GM18868 (cell line): ENCODE measurements at regions not wholly inside any gene's neighbourhood (a gene's known extent, or its start where the extent isn't known, plus 50 kb on each side); places are given as distances from the start of the nearest gene placed in this dataset.
A peak's percentile ranks its signal among the peaks of the same experiment; 100 is the strongest.

Experiments
- ATAC-seq: cut with Tn5 transposase; IDR thresholded peaks from one replicate; pipeline ENCODE4 v1.9.1; 2021; ENCODE audit warnings: mild to moderate bottlenecking, moderate library complexity; ENCODE audit not compliant: unreplicated experiment

DNA sequence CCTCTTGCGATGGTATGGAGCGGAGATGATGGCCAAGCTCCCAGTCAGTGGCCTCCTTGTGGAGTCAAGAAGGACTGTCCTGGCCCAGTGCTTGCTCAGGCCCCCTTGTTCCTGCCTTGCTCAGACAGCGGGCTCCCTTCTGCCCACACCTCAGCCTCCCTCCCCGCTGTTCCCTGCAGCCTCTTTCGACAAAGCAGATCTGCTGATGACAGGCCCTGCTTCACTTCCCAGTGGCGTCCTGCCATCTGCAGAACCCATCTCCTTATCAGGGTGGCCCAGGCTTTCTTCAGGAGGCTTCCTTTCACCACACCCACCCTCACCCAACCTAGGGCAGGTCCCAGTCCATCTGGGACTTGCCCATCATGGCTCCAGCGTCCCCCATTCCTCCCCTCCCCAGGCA, 80.0 kb downstream of the CLDN34 start:
- ATAC-seq = no peak

DNA sequence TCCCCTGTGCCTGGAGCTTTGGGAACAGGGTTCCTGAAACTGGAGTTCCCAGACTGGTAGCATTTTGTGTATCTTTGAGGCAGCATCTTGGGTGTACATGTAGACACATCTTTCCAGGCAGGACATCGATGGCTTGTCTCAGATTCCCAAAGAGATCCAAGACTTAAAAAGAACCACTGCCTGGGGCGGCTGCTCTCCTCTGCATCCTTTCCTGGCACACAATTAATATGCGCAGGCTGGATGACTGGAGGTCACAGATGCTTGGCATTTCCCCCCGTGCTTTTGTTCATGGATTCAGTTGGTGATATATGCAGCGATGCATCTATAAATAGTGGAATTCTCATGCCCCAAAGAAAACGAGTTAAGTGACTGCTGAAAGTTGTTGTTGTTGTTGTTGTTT, 80.5 kb downstream of the CLDN34 start:
- no peak for ATAC-seq

DNA sequence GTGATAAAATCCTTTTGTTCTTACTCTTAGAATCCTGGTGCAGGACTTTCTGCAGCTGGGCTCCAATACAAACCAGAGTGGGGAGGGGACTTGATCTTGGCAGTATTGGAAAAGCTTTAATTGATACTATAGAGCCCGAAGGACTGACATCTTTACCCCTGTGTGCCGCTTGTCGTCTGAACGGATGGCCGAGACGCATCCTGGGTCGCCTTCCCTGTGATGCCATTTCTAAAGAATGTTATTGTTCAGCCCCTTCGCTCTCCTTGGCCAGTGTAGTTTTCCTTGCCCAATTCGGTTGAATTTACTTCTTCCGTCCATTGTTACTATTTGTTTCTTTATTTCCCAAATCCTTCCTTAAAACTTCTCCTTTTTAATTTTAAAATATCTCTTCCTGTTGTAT, 80.9 kb downstream of the CLDN34 start:
- ATAC-seq = no peak

DNA sequence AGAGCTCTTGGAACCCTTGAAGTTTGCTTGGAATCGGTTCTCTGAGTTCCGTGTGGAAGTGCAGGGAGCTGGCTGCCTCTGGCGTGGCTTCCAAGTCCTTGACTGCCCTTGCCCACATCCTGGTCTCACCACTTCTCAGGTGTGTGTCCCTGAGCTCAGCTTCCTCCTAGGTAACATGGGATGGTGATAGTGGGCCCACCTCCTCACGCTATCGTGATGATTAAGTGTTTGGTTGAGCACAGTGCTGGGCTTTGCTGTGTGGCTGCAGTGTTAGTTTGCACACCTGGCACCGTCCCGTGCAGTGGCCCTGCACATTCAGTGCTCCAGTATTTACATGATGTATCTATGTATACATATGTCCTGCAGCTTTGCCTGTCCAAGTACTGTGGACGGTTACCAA, 81.5 kb downstream of the CLDN34 start:
- no peak for ATAC-seq

DNA sequence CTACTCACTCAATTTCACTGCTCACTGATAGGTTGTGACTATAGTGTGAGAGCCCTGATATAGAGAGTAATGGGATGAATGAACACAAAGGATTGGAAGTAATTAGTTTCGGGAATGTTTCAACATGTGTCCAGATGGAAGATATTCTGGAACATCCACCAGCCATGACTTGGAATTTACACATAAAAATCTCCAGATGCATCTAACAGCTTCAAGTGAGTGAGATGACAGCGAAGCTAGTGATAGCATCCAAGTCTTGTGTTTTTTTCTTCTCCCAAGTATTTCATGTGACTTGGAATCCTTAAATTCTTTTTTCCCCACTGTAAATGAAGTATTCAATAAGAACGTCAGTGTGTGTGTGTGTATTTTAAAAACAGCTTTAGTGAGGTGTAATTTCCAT, 82.1 kb downstream of the CLDN34 start:
- no peak for ATAC-seq

DNA sequence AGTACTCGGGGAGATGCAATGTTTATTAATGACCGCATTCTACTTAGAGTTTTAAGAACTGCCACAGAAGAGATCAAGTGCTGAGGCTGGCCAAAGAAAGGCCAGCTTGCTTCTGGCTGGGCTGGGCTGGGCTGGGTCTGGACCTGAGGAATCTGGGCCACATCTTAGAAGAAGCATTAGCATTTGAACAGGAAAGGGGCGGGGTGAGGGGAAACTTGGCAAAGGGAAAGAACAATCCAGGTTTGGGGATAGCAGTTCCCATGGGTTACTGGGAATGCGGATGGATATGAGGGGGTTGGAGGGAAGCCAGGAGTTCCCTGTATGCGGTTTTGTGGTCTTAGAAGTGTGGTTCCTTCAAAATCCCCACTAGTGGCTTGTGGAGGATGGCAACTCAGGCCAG, 83.3 kb downstream of the CLDN34 start:
- no peak for ATAC-seq

DNA sequence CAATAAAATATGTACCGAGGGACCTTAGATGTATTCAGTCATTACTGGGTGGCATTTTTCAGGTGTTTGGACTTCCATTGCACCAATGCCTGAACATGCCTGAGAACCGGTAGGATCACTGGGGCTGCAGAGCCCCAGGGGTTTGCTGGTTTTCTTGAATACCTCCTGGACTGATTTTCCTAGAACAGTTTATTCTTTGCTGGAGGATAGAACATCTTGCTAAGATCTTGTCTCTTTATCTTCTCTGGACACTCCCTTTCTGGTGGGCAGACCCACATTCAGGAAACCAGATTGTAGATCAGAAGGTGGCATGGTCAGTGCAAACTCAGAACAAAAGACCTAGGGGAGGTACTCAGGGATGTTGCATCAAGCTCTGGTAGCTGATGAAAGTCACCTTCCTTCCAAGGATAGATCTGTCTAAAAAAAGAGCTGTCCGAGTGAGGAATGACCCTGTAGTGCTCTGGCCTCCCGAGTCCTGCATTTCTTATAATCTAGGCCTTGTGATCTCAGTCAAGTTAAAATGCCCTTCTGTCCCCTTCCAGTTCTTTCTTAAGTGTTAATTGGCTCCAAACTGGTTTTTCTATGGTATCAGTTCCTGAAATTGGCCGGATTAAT, 84.8 kb downstream of the CLDN34 start:
- ATAC-seq = no peak

DNA sequence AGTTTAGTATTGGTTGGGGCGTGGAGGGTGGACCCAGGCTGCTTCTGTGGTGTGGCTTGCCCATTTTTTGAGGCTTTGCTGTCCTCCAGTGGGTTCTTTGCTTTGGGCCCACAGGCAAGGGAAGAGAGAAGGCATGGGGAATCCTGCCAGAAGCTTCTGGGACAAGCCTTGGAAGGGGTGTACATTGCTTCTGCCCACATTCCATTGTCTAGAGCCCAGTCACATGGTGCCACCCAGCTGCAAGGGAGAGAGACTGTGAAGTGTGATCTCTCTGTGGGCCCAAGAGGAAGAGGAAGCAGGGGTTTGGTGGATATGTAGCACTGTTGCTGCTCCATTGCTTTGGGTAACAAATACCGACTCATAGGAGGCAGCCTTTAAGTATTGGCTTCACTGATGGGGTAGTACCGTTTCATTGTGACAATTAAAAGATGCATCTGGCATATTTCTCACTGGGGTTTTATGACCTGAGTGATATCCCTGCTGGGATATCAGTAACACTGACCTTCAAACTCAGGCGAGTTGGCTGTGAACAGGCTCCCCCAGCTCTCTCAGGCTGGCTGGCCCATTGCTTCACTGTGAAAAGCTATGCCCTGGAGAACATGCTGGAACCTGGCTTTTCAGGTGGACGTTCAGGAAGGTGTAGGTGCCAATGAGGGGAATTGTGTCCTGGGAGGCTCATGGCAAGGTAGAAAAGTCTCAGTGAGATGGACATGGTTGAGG, 85.9 kb downstream of the CLDN34 start:
- ATAC-seq = no peak

DNA sequence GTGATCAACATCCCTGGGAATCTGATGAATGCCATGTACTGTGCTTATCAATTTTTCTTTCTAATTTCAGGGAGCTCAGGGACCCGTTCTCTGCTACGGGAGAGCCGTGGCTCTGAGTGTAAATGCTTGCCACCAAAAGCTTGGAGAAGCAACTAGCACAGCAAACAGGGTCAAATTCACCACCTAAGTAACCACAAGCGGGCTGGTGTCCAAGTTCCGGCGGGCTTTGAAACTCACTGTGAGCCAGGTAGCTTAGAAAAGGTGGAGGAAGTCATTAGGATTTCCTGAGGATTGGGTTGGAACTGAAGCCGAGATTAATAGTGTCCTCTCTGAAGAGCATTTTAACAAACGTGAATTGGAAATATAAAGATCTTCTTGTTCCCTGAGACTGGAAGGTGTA, 87.2 kb downstream of the CLDN34 start:
- ATAC-seq = no peak

DNA sequence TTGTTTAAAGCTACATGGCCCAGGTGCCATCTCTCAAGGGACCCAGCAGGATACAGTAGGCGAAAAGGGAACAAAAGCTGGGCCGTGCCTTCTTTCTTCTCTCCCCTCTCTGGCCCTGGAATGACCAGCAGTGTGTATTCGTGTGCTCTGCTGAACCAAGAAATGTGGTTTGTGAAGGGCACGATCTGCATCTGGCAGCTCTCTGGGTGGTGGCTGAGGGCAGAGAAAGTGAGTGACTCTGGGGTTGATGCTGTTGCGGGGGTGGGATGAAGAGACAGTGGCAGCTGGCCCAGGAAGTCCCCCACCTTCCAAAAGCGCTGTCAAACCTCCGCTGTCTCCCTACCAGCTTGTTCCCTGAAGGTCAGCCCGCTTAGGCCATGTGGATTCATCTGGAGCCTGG, 88.3 kb downstream of the CLDN34 start:
- no peak for ATAC-seq

DNA sequence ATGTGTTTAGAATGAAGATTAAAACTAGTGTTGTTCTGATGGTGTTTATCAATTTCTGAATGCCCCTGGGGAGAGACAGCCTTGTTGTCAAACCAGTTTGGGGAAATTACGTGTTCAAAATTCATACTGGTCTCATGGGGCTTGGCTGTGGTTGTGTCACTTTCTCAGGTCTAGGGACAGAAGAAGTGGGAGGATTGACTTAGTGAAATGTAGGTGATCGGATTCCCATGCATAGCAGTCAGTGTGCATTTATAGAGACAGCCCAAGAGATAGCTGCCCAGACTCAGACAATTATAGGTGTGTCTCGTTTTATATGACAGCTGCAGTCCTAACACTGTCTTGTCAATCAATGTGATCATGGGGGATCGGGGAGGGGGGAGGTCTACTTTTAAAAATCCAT, 94.4 kb upstream of the CLCN4 start:
- peak; percentile 93 for ATAC-seq

DNA sequence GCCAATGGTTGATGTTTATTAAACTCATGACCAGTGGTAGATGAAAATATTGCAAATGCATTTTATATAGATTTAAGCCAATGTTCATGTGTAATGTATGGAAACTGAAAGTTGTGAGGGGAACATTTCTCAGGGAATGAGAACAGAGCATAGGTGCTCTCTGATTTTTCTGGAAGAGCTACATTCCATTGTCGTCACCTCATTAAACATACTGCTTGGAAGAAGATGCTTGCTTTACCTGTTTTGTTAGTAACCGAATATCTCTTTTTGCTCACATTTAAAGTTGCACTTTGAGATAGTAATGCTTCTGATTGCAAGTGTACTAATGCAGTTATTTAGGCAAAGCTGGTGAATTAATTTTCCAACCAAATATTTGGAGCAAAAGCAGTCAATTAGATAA, 93.8 kb upstream of the CLCN4 start:
- no peak for ATAC-seq

DNA sequence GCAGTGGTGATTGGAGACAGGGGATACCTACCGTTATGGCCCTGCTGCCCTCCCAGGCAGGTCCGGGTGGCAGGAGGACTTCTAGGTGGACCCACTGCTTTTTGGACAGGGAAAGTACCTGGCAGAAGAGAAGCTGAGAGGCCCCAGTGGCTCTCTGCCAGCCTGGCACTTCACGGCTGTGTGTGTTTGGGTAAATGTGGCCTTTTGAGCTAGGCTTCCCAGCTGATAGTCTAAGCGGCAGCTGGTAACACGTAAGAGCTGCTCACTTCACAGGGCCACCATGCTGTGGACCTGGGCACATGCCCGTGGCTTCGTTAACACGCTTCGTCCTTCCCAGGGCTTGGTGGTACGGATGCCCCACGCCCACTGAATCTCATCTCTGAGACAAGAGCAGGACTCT, 92.0 kb upstream of the CLCN4 start:
- no peak for ATAC-seq

DNA sequence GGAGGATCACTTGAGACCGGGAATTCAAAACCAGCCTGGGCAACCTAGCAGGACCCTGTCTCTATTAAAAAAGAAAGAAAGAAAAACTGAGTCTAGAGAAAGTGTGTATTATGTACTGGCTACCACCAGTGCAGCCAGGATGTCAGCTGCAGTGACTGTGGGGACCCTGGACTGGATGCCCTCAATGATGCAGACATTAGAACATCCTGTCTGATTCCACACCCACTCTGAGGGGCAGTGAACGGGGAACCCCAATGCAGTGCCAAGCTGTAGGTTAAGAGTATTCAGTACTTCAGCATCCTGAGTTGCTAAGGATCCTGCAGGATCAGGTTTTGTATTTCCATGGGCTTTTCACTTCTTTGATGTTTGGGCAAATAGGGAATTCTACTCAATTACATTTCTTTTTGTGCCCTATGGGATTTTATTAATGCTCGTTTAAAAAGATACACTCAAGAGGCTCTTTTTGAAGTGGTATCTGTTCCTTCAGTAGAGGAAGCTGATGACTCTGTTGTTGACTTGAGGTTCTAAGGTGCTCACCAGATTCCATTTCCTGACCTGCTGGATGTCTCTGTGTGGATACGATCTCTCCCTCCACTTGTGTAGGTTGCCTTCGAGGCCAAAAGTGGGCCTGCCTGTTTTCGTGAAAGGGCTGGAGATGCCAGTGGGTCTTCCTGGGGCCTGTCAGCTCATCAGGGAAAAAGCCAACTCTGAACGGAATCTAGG, 85.9 kb upstream of the CLCN4 start:
- ATAC-seq = no peak

DNA sequence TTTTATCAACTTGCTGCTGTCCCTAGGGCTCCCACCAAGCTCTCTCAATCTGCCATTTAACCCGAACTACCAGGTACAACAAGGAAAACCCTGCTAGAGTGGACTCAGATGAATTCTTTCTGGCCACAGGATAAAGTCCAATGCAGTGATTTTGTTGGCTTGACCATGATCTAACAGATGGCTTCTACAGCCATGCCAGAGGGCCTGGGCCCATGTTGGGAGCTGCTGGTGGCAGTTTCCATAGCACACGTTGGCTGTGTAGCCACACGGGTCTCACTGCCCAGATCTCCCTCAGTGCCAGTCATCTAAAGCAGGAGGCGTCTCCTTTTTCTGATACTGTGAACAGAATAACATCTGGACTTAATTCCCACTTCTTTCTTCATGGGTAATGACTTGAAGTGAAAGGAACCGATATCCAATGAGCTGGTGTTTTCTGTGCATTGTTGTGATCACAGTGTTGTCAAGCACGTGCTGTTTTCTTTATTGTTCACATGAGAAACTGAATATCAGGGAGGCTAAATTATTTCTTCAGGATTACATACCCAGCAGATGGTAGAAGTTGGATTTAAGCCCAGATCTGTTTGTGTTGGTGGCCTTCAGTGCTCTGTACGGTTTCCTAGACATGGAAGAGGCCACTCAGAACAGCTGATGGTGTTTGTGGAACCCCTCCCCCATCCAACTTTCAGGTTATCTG, 85.2 kb upstream of the CLCN4 start:
- no peak for ATAC-seq

DNA sequence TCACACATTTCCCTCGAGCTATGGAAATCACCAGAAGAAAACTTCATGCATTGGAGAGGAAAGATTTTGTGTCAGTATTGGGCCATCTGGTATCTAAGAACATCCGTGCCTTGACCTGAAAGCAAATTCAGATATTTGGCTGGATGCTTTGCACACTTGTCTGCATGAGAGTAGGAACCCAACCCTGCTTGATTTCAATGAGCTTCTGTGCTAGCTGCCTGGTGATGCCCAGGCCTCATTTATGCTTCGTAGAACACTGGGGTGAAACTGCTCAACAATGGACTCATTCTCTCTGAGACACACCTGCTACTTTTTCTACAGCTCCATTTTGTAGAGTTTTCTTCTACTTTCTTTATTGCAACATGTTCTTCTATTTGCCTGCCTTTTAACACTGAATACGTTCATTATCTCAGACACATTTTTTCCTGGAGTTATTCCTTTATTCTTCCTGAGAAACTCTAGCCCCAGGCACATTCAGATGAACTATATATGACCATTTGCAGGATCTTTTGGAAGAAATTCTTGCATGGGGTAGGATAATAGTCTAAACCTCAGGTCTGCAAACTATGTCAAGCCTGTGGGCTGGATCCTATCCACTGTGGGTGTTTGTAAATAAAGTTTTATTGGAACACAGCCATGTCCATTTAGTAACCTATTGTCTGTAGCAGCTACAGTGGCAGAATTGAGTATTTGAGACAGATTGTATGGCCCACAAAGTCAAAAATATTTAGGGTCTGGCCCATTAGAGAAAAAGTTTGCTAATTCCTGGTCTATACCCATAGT, 83.8 kb upstream of the CLCN4 start:
- no peak for ATAC-seq

DNA sequence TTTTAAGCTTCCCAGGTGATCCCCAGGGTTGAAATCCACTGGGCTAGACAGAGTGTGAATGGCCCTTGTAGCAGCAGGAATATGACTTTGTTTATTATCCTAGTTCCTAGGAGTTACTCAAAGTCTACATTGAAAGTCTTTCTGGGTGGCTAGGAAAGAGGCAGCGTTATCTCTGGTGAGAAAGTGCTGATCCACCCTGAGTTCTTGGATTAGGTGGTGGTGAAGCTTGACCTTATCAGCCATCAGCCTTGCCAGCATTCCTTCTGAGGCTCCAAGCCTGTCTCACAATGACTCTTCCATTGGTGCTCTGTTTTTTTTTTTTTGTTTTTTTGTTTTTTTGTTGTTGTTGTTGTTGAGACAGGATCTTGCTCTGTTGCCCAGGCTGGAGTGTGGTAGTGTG, 83.1 kb upstream of the CLCN4 start:
- ATAC-seq = no peak

DNA sequence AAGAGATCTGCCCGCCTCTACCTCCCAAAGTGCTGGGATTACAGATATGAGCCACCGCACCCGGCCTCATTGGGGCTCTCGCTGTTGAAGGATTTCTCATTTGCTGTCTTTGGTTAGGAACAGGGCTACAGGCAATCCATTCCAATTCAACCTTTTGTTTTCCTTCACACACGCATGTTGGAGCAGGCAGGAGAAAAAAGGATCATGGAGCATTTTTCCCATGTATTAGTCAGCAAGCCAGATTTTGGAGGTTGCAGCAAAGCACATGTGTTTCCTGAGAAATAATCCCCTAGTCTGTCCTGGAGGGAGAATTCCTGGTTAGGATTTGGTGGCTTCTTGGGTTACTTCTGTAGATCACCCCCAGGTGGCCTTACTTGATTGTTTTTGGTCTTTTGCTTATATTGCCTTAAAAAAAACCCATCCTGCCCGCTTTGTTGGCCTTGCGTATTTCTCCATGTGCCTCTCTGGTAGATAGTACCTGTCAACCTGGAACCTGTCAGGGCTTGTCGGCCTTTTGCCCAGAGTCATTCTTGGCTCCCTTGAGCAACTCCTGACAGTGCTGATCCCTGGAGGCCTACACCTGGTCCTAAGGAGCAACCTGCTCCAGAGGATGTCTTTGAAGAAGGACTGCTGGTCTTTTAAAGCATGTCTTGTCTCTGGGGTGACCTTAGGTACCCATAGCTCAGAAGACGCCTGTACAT, 82.4 kb upstream of the CLCN4 start:
- ATAC-seq = no peak

DNA sequence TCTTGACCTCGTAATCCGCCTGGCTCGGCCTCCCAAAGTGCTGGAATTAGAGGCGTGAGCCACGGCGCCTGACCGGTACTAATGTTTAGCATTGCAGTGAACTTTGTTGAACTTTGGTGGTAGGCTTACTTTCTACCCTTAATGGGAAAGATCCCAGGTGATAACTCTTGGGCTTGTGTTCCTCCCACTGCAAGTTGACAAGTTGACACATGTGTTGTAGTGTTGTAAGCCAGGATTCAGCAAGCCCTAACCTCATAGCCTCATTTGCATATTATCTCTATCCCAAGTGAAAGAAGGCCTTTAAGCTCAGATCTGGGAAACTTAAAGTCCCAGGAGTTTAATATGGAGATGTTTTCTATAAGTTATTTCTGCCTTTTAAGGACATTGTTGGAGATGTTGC, 80.0 kb upstream of the CLCN4 start:
- no peak for ATAC-seq

DNA sequence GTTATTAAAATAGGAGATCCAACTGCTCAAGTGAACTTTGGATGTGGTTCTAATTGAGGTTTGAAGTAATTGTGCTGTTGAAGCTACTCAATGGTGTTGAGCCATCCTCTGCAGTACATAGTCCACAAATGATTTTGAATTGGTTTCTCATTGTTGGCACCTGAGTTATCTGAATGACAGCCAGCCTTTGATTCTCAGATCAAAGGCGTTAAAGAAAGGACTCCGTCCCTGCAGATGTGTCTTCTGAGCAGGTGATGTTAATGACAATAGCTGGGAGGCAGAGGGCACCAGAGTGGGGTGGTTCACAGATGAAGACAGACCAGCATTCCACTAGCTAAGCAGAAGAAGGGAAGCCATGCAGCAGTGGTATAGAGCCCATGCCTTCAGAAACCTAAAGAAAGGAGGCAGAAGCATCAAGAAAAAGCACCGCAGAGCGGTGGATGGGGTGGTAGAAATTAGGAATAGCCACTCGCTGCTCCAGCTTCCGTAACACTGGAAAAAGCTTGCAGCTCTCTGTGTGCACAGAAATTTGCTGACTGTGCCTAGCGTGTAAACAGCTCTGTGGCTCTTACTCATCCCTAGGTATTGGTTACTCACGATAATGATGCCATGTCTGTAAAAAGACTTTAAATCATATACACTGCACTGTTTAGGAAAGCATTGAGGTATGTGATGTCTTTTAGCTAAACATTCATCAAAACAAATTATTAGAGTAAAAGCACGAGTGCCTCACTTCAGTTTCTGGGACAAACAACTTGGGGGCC, 79.2 kb upstream of the CLCN4 start:
- ATAC-seq = no peak
